BLaER1 treated with 17β-estradiol and CSF1 and Interleukin-3, amounts not matched to agents 10 nM and 100 nM (cell line): ENCODE measurements at regions not wholly inside any gene's neighbourhood (a gene's known extent, or its start where the extent isn't known, plus 50 kb on each side); places are given as distances from the start of the nearest gene placed in this dataset.

ENCODE experiments used
- H3K27ac ChIP-seq, 11 experiments: shearing (Covaris generic); formaldehyde crosslinking; 2 replicates each; pipeline ENCODE4 v1.8.1; 2022
- H3K27me3 ChIP-seq, 11 experiments: shearing (Covaris generic); formaldehyde crosslinking; 2 replicates each; pipeline ENCODE4 v1.8.1; 2022
- H3K36me3 ChIP-seq, 11 experiments: shearing (Covaris generic); formaldehyde crosslinking; 2 replicates each; pipeline ENCODE4 v1.8.1; 2022
- H3K4me1 ChIP-seq, 10 experiments: shearing (Covaris generic); formaldehyde crosslinking; 2 replicates each; pipeline ENCODE4 v1.8.1; 2022
- H3K4me2 ChIP-seq, 11 experiments: shearing (Covaris generic); formaldehyde crosslinking; 2 replicates each; pipeline ENCODE4 v1.8.1; 2022
- H3K4me3 ChIP-seq, 10 experiments: shearing (Covaris generic); formaldehyde crosslinking; 2 replicates each; pipeline ENCODE4 v1.8.1; 2022
- H3K9ac ChIP-seq, 11 experiments: shearing (Covaris generic); formaldehyde crosslinking; 2 replicates each; pipeline ENCODE4 v1.8.1; 2022
- H3K9me3 ChIP-seq, 11 experiments: shearing (Covaris generic); formaldehyde crosslinking; replicated peaks in 1 of 11; 2 replicates each; pipeline ENCODE4 v1.8.1; 2022
- H4K20me1 ChIP-seq, 11 experiments: shearing (Covaris generic); formaldehyde crosslinking; 2 replicates each; pipeline ENCODE4 v1.8.1; 2022
- Cebpa-rat ChIP-seq, 11 experiments: shearing (Covaris generic); IDR thresholded peaks; 2 replicates each; pipeline ENCODE4 v1.8.1; 2022

GRCh38 chr18:57976230-57976773 lies 67.7 kb upstream of the NEDD4L start:
- no peaks in the 10 kb centered on the region for H3K36me3 ChIP-seq
- peaks cover 0 to 8% (median 0%) of the 10 kb centered on the region in 10 experiments; a peak in 2 of 20 replicates for H3K4me1 ChIP-seq
- peak overlapping the region in 3 of 11 experiments; percentile 12 to 75 (median 33); a peak in 4 of 22 replicates for H3K4me2 ChIP-seq
- no peaks in the 10 kb centered on the region for H3K27me3 ChIP-seq
- no peak overlapping the region for H3K27ac ChIP-seq
- TF ChIP-seq Cebpa-rat (IDR thresholded peaks at IDR 0.05), result no peak
- H3K4me3 ChIP-seq, result no peak overlapping the region
- no peak overlapping the region for H3K9ac ChIP-seq
- H3K9me3 ChIP-seq, result no peaks in the 10 kb centered on the region
- H4K20me1 ChIP-seq, result no peaks in the 10 kb centered on the region

GRCh38 chr18:57975805-57976204 lies 68.2 kb upstream of the NEDD4L start:
- Histone ChIP-seq H4K20me1 (no peaks in the 10 kb centered on the region), H3K4me3 (no peak overlapping the region), H3K4me1 (peaks cover 0 to 8% (median 0%) of the 10 kb centered on the region in 10 experiments; a peak in 2 of 20 replicates), H3K9ac (no peak overlapping the region), H3K9me3 (no peaks in the 10 kb centered on the region), H3K27me3 (no peaks in the 10 kb centered on the region), H3K27ac (no peak overlapping the region), H3K36me3 (no peaks in the 10 kb centered on the region), H3K4me2 (peak overlapping the region in 3 of 11 experiments; percentile 12 to 75 (median 33); a peak in 4 of 22 replicates)
- TF ChIP-seq Cebpa-rat (IDR thresholded peaks at IDR 0.05), result no peak

- H4K20me1 ChIP-seq, result no peaks in the 10 kb centered on the region
- H3K4me3 ChIP-seq, result no peak overlapping the region
- H3K9me3 ChIP-seq, result no peaks in the 10 kb centered on the region
- no peak overlapping the region for H3K27ac ChIP-seq
- H3K4me2 ChIP-seq, result no peak overlapping the region
- no peak for TF ChIP-seq Cebpa-rat (IDR thresholded peaks at IDR 0.05)
- H3K27me3 ChIP-seq, result no peaks in the 10 kb centered on the region
- no peaks in the 10 kb centered on the region for H3K36me3 ChIP-seq
- peaks cover 0 to 8% (median 0%) of the 10 kb centered on the region in 10 experiments; a peak in 4 of 20 replicates for H3K4me1 ChIP-seq
- H3K9ac ChIP-seq, result no peak overlapping the region
These were observed 69.3 kb upstream of the NEDD4L start for GRCh38 chr18:57974585-57975265.

- Histone ChIP-seq H3K4me1 (peaks cover 0 to 8% (median 0%) of the 10 kb centered on the region in 10 experiments; a peak in 4 of 20 replicates), H3K4me3 (no peak overlapping the region), H3K27me3 (no peaks in the 10 kb centered on the region), H3K36me3 (no peaks in the 10 kb centered on the region), H3K9me3 (no peaks in the 10 kb centered on the region), H3K9ac (no peak overlapping the region), H3K27ac (no peak overlapping the region), H4K20me1 (no peaks in the 10 kb centered on the region), H3K4me2 (no peak overlapping the region)
- TF ChIP-seq Cebpa-rat (IDR thresholded peaks at IDR 0.05), result no peak
These were observed 70.1 kb upstream of the NEDD4L start for GRCh38 chr18:57973889-57974288.

GRCh38 chr18:57970356-57971095 lies 73.5 kb upstream of the NEDD4L start:
- no peak for TF ChIP-seq Cebpa-rat (IDR thresholded peaks at IDR 0.05)
- Histone ChIP-seq H3K27ac (no peak overlapping the region), H3K9ac (no peak overlapping the region), H3K27me3 (no peaks in the 10 kb centered on the region), H3K36me3 (no peaks in the 10 kb centered on the region), H3K9me3 (no peaks in the 10 kb centered on the region), H3K4me3 (no peak overlapping the region), H3K4me2 (no peak overlapping the region; a peak in 1 of 22 replicates), H3K4me1 (peaks cover 0 to 4% (median 0%) of the 10 kb centered on the region in 10 experiments; a peak in 2 of 20 replicates), H4K20me1 (no peaks in the 10 kb centered on the region)

GRCh38 chr18:57969824-57970223 lies 74.2 kb upstream of the NEDD4L start:
- Histone ChIP-seq H3K4me1 (peaks cover 0 to 4% (median 0%) of the 10 kb centered on the region in 10 experiments; a peak in 2 of 20 replicates), H3K36me3 (no peaks in the 10 kb centered on the region), H3K9ac (no peak overlapping the region), H4K20me1 (no peaks in the 10 kb centered on the region), H3K4me3 (no peak overlapping the region), H3K9me3 (no peaks in the 10 kb centered on the region), H3K27ac (no peak overlapping the region), H3K27me3 (no peaks in the 10 kb centered on the region), H3K4me2 (no peak overlapping the region)
- TF ChIP-seq Cebpa-rat (IDR thresholded peaks at IDR 0.05), result no peak

GRCh38 chr18:57965246-57965645 lies 78.8 kb upstream of the NEDD4L start:
- no peaks in the 10 kb centered on the region for H4K20me1 ChIP-seq
- H3K9me3 ChIP-seq, result no peaks in the 10 kb centered on the region
- peaks cover 0 to 15% (median 5%) of the 10 kb centered on the region in 10 experiments; a peak in 10 of 20 replicates for H3K4me1 ChIP-seq
- H3K9ac ChIP-seq, result no peak overlapping the region
- H3K27me3 ChIP-seq, result no peaks in the 10 kb centered on the region
- no peak overlapping the region for H3K4me3 ChIP-seq
- no peaks in the 10 kb centered on the region for H3K36me3 ChIP-seq
- no peak overlapping the region for H3K27ac ChIP-seq
- TF ChIP-seq Cebpa-rat (IDR thresholded peaks at IDR 0.05), result no peak
- H3K4me2 ChIP-seq, result no peak overlapping the region

GRCh38 chr18:57961876-57962505 lies 82.0 kb upstream of the NEDD4L start:
- no peaks in the 10 kb centered on the region for H3K9me3 ChIP-seq
- no peak overlapping the region for H3K9ac ChIP-seq

GRCh38 chr18:57961411-57961810 lies 82.6 kb upstream of the NEDD4L start:
- Histone ChIP-seq H3K36me3 (no peaks in the 10 kb centered on the region), H3K9ac (no peak overlapping the region), H3K27me3 (no peaks in the 10 kb centered on the region), H3K4me3 (no peak overlapping the region), H4K20me1 (no peaks in the 10 kb centered on the region), H3K4me2 (peak overlapping the region in 6 of 11 experiments; percentile 12 to 32 (median 25); a peak in 6 of 22 replicates), H3K4me1 (peaks cover 0 to 12% (median 5%) of the 10 kb centered on the region in 10 experiments; a peak in 10 of 20 replicates), H3K9me3 (no peaks in the 10 kb centered on the region), H3K27ac (no peak overlapping the region)
- no peak for TF ChIP-seq Cebpa-rat (IDR thresholded peaks at IDR 0.05)

More at GRCh38 chr18:57961876-57962505, 82.0 kb upstream of the NEDD4L start:
- no peaks in the 10 kb centered on the region for H4K20me1 ChIP-seq
- TF ChIP-seq Cebpa-rat (IDR thresholded peaks at IDR 0.05), result no peak
- peaks cover 0 to 12% (median 5%) of the 10 kb centered on the region in 10 experiments; a peak in 10 of 20 replicates for H3K4me1 ChIP-seq
- no peaks in the 10 kb centered on the region for H3K36me3 ChIP-seq
- no peaks in the 10 kb centered on the region for H3K27me3 ChIP-seq
- H3K4me2 ChIP-seq, result no peak overlapping the region
- no peak overlapping the region for H3K4me3 ChIP-seq
- no peak overlapping the region for H3K27ac ChIP-seq
